Trophoblast cell (in vitro differentiated cells and primary cell): ENCODE measurements at regions not wholly inside any gene's neighbourhood (a gene's known extent, or its start where the extent isn't known, plus 50 kb on each side); places are given as distances from the start of the nearest gene placed in this dataset.

Experiments
- DNase-seq, 2 donors: peaks; one replicate each; pipeline ENCODE4 v3.0.0-alpha.2; 2016
- H2AFZ ChIP-seq: 2 replicates; pipeline ENCODE4 v1.6.1; 2013; ENCODE audit warnings: low read length, moderate library complexity, mild to moderate bottlenecking; ENCODE audit not compliant: insufficient read depth, poor library complexity
- H2AK5ac ChIP-seq: 2 replicates; pipeline ENCODE4 v1.6.1; 2013; ENCODE audit warnings: mild to moderate bottlenecking, low read length
- H2BK120ac ChIP-seq: 2 replicates; pipeline ENCODE4 v1.6.1; 2013; ENCODE audit warnings: low read length, mild to moderate bottlenecking, moderate library complexity; ENCODE audit not compliant: insufficient read depth, poor library complexity
- H2BK12ac ChIP-seq: 2 replicates; pipeline ENCODE4 v1.6.1; 2013; ENCODE audit warnings: mild to moderate bottlenecking, low read length, moderate library complexity
- H2BK5ac ChIP-seq: 2 replicates; pipeline ENCODE4 v1.6.1; 2013; ENCODE audit warnings: low read length, low read depth, moderate library complexity, mild to moderate bottlenecking; ENCODE audit not compliant: poor library complexity
- H3K14ac ChIP-seq: 2 replicates; pipeline ENCODE4 v1.6.1; 2013; ENCODE audit warnings: mild to moderate bottlenecking, low read length
- H3K18ac ChIP-seq: 2 replicates; pipeline ENCODE4 v1.6.1; 2013; ENCODE audit warnings: mild to moderate bottlenecking, low read length
- H3K23ac ChIP-seq: 2 replicates; pipeline ENCODE4 v1.6.1; 2013; ENCODE audit warnings: low read length
- H3K27ac ChIP-seq: 2 replicates; pipeline ENCODE4 v1.5.1; 2013; ENCODE audit warnings: low read depth, mild to moderate bottlenecking, inconsistent platforms, low read length, moderate library complexity
- H3K27me3 ChIP-seq: 2 replicates; pipeline ENCODE4 v1.6.1; 2013; ENCODE audit warnings: inconsistent platforms, mild to moderate bottlenecking, low read length, moderate library complexity; ENCODE audit not compliant: insufficient read depth
- H3K36me3 ChIP-seq, 2 experiments: 1 replicate in 1 of 2; 2 replicates in 1 of 2; pipeline ENCODE4 v1.6.1; 2013; ENCODE audit warnings: low read length in 2 of 2, mild to moderate bottlenecking in 2 of 2, moderate library complexity in 1 of 2; ENCODE audit not compliant: insufficient read depth in 2 of 2, control insufficient read depth in 1 of 2
- H3K4ac ChIP-seq: 2 replicates; pipeline ENCODE4 v1.6.1; 2013; ENCODE audit warnings: low read depth, mild to moderate bottlenecking, low read length, moderate library complexity
- H3K4me1 ChIP-seq, 2 experiments: 1 replicate in 1 of 2; 2 replicates in 1 of 2; pipeline ENCODE4 v1.6.1; 2013; ENCODE audit warnings: low read length in 2 of 2, mild to moderate bottlenecking in 2 of 2, moderate library complexity in 1 of 2; ENCODE audit not compliant: insufficient read depth in 2 of 2, control insufficient read depth in 1 of 2
- H3K4me2 ChIP-seq: 2 replicates; pipeline ENCODE4 v1.6.1; 2013; ENCODE audit warnings: inconsistent platforms, mild to moderate bottlenecking, low read length, moderate library complexity
- H3K4me3 ChIP-seq: 2 replicates; pipeline ENCODE4 v1.5.1; 2013; ENCODE audit warnings: mild to moderate bottlenecking, low read depth, low read length, inconsistent platforms
- H3K79me1 ChIP-seq: one replicate; pipeline ENCODE4 v1.6.1; 2013; ENCODE audit warnings: low read length
- H3K79me2 ChIP-seq: 2 replicates; pipeline ENCODE4 v1.6.1; 2013; ENCODE audit warnings: low read length, mild to moderate bottlenecking; ENCODE audit not compliant: control insufficient read depth, insufficient read depth, poor library complexity
- H3K9ac ChIP-seq: 2 replicates; pipeline ENCODE4 v1.6.1; 2013; ENCODE audit warnings: mild to moderate bottlenecking, low read length
- H3K9me3 ChIP-seq: 2 replicates; pipeline ENCODE4 v1.6.1; 2013; ENCODE audit warnings: low read depth, mild to moderate bottlenecking, control low read depth, inconsistent platforms, low read length; ENCODE audit not compliant: insufficient read depth
- H4K12ac ChIP-seq: 2 replicates; pipeline ENCODE4 v1.6.1; 2013; ENCODE audit warnings: low read depth, mild to moderate bottlenecking, low read length, moderate library complexity
- H4K8ac ChIP-seq: 2 replicates; pipeline ENCODE4 v1.6.1; 2013; ENCODE audit warnings: low read depth, mild to moderate bottlenecking, low read length, moderate library complexity
- H4K91ac ChIP-seq: one replicate; pipeline ENCODE4 v1.6.1; 2013; ENCODE audit warnings: low read depth, mild to moderate bottlenecking, low read length, moderate library complexity
- whole genome bisulfite sequencing: extraction: QIAGEN DNeasy Blood & Tissue Kit; methylation state at CpG from one replicate; pipeline ENCODE4 v1.1.7; 2013; ENCODE audit warnings: missing lambda C conversion rate; ENCODE audit not compliant: insufficient read length, insufficient coverage; ENCODE audit errors: extremely low coverage; 5-methylcytosine and 5-hydroxymethylcytosine counted together

GRCh38 chr16:86249631-86250030 lies 260.7 kb upstream of the FOXF1 start:
- no peak overlapping the region for H4K91ac ChIP-seq
- H4K8ac ChIP-seq, result no peak overlapping the region
- H3K36me3 ChIP-seq, result no peaks in the 10 kb centered on the region
- no peak overlapping the region for H2AK5ac ChIP-seq
- no peaks in the 10 kb centered on the region for H3K79me2 ChIP-seq
- H3K27me3 ChIP-seq, result no peaks in the 10 kb centered on the region
- no peak overlapping the region for H3K23ac ChIP-seq
- DNase-seq, result no peak
- H3K9me3 ChIP-seq, result peaks cover 5% of the 10 kb centered on the region
- H3K4me3 ChIP-seq, result no peak overlapping the region
- H3K27ac ChIP-seq, result no peak overlapping the region
- H2BK12ac ChIP-seq, result no peak overlapping the region
- H3K4me2 ChIP-seq, result no peak overlapping the region
- H2BK120ac ChIP-seq, result no peak overlapping the region
- no peak overlapping the region for H3K18ac ChIP-seq
- no peak overlapping the region for H4K12ac ChIP-seq
- WGBS, result no CpG with 5 or more reads among the region's 6 CpGs
- no peak overlapping the region for H2AFZ ChIP-seq
- no peaks in the 10 kb centered on the region for H3K79me1 ChIP-seq
- no peak overlapping the region for H3K9ac ChIP-seq
- H2BK5ac ChIP-seq, result no peak overlapping the region
- H3K4ac ChIP-seq, result no peak overlapping the region
- no peaks in the 10 kb centered on the region for H3K4me1 ChIP-seq
- H3K14ac ChIP-seq, result no peak overlapping the region

GRCh38 chr16:86251682-86252081 lies 258.6 kb upstream of the FOXF1 start:
- Histone ChIP-seq H3K27me3 (no peaks in the 10 kb centered on the region), H3K14ac (no peak overlapping the region), H4K91ac (no peak overlapping the region), H2BK12ac (no peak overlapping the region), H3K9ac (no peak overlapping the region), H2BK5ac (no peak overlapping the region), H4K12ac (no peak overlapping the region), H3K4ac (no peak overlapping the region), H2AFZ (no peak overlapping the region), H3K36me3 (no peaks in the 10 kb centered on the region), H3K9me3 (no peaks in the 10 kb centered on the region), H3K4me3 (no peak overlapping the region), H3K23ac (no peak overlapping the region), H3K18ac (no peak overlapping the region), H3K27ac (no peak overlapping the region), H3K79me1 (no peaks in the 10 kb centered on the region), H4K8ac (no peak overlapping the region), H2AK5ac (no peak overlapping the region), H3K4me2 (no peak overlapping the region), H3K79me2 (no peaks in the 10 kb centered on the region), H3K4me1 (no peaks in the 10 kb centered on the region), H2BK120ac (no peak overlapping the region)
- DNase-seq, result no peak
- WGBS, result no CpG with 5 or more reads among the region's 9 CpGs

DNA sequence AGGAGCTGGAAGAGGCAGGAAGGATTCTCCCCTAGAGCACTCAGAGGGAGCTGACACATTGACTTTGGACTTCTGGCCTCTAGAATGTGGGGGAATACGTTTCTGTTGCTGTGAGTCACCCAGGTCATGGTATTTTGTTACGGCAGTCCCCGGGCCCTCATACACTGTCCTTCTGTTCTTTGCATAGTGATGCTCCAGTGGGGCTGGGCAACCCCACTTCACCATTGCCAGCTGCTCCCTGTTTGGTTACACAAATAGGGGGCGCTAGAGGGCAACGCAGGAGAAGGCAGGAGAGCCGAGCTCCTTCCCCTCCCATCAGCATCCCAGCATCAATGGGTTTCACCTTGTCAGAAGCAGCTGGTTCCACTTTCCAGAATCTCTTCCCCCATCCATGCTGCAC lies 257.7 kb upstream of the FOXF1 start:
- H3K79me2 ChIP-seq, result no peaks in the 10 kb centered on the region
- H3K27ac ChIP-seq, result no peak overlapping the region
- H3K9me3 ChIP-seq, result no peaks in the 10 kb centered on the region
- H3K14ac ChIP-seq, result no peak overlapping the region
- no peak overlapping the region for H2BK5ac ChIP-seq
- H2AK5ac ChIP-seq, result no peak overlapping the region
- H3K18ac ChIP-seq, result no peak overlapping the region
- no CpG with 5 or more reads among the region's 6 CpGs for WGBS
- no peak overlapping the region for H4K91ac ChIP-seq
- no peak overlapping the region for H3K4me3 ChIP-seq
- no peaks in the 10 kb centered on the region for H3K27me3 ChIP-seq
- no peak overlapping the region for H2BK120ac ChIP-seq
- no peak overlapping the region for H3K4ac ChIP-seq
- DNase-seq, result no peak
- no peak overlapping the region for H4K12ac ChIP-seq
- no peak overlapping the region for H2BK12ac ChIP-seq
- no peak overlapping the region for H4K8ac ChIP-seq
- H3K4me2 ChIP-seq, result no peak overlapping the region
- H3K23ac ChIP-seq, result no peak overlapping the region
- no peaks in the 10 kb centered on the region for H3K79me1 ChIP-seq
- no peak overlapping the region for H2AFZ ChIP-seq
- H3K36me3 ChIP-seq, result no peaks in the 10 kb centered on the region
- no peak overlapping the region for H3K9ac ChIP-seq
- H3K4me1 ChIP-seq, result no peaks in the 10 kb centered on the region

- Histone ChIP-seq H2BK5ac (no peak overlapping the region), H2BK12ac (no peak overlapping the region), H3K14ac (no peak overlapping the region), H3K23ac (no peak overlapping the region), H3K79me2 (no peaks in the 10 kb centered on the region), H4K8ac (no peak overlapping the region), H3K4ac (no peak overlapping the region), H3K36me3 (no peaks in the 10 kb centered on the region), H3K79me1 (no peaks in the 10 kb centered on the region), H3K4me2 (no peak overlapping the region), H3K4me3 (no peak overlapping the region), H4K91ac (no peak overlapping the region), H2AFZ (no peak overlapping the region), H3K18ac (no peak overlapping the region), H3K9me3 (no peaks in the 10 kb centered on the region), H3K27ac (no peak overlapping the region), H3K9ac (no peak overlapping the region), H4K12ac (no peak overlapping the region), H3K27me3 (no peaks in the 10 kb centered on the region), H3K4me1 (no peaks in the 10 kb centered on the region), H2BK120ac (no peak overlapping the region), H2AK5ac (no peak overlapping the region)
- no peak for DNase-seq
Measured at GRCh38 chr16:86255966-86256365, 254.4 kb upstream of the FOXF1 start.

- Histone ChIP-seq H3K27me3 (no peaks in the 10 kb centered on the region), H3K4me2 (no peak overlapping the region), H3K4me3 (no peak overlapping the region), H2BK12ac (no peak overlapping the region), H2AFZ (no peak overlapping the region), H3K4ac (no peak overlapping the region), H3K36me3 (no peaks in the 10 kb centered on the region), H4K12ac (no peak overlapping the region), H3K18ac (no peak overlapping the region), H4K8ac (no peak overlapping the region), H3K79me1 (no peaks in the 10 kb centered on the region), H3K9ac (no peak overlapping the region), H2BK120ac (no peak overlapping the region), H2AK5ac (no peak overlapping the region), H2BK5ac (no peak overlapping the region), H4K91ac (no peak overlapping the region), H3K79me2 (no peaks in the 10 kb centered on the region), H3K4me1 (no peaks in the 10 kb centered on the region), H3K27ac (no peak overlapping the region), H3K14ac (no peak overlapping the region), H3K23ac (no peak overlapping the region), H3K9me3 (no peaks in the 10 kb centered on the region)
- WGBS, result no CpG with 5 or more reads among the region's 3 CpGs
- no peak for DNase-seq
Measured at GRCh38 chr16:86256995-86257394, 253.3 kb upstream of the FOXF1 start.
